Left ventricle myocardium superior (tissue), 1 donor: ENCODE measurements at regions not wholly inside any gene's neighbourhood (a gene's known extent, or its start where the extent isn't known, plus 50 kb on each side); places are given as distances from the start of the nearest gene placed in this dataset.
A peak's percentile ranks its signal among the peaks of the same experiment; 100 is the strongest.
"Not testable (repeated sequence)": the region's sequence is repeated elsewhere in the genome, so short reads cannot be mapped to it uniquely, and the experiment has no call there.

ENCODE experiments used
- ATAC-seq: fragments of 200-7000 bp; cut with Tn5 transposase; one replicate; pipeline ENCODE4 v1.9.1; 2020; ENCODE audit warnings: mild to moderate bottlenecking, moderate library complexity
- DNase-seq: peaks from one replicate; pipeline ENCODE4 v3.0.0-alpha.2; 2020
- intact Hi-C: fragments of 100-400 bp; cut with micrococcal nuclease; formaldehyde crosslinking; loops from one replicate; pipeline ENCODE4 v1.11.0; 2022
- donor health status: DM: no; HTN: yes; CAD: no; lungs with severe emphysema.

DNA sequence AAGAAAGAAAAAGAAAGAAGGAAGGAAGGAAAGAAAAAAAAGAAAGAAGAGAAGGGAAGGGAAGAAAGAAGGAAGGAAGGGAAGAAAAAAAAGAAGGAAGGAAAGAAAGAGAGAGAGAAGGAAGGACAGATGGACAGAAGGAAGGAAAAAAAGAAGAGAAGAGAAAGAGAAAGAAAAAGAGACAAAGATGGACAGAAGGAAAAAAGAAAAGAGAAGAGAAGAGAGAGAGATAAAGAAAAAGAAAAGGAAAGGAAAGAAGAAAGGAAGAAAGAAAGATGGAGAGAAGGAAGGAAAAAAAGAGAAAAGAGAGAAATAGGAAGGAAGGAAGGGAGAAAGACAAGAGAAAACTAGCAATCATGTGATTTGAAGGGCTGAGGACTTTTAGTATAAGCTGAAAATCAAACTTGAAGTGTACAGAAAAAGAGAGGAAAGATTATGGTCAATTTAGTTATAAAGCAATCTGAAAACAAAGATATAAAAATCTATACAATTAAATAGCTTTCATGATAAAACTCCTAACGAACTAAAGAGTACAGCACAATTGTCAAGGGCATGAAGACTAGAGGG lies 115.3 kb downstream of the LTN1 start:
- intact Hi-C loops, result no loop called here
- DNase-seq (no peak), ATAC-seq (no peak)

DNA sequence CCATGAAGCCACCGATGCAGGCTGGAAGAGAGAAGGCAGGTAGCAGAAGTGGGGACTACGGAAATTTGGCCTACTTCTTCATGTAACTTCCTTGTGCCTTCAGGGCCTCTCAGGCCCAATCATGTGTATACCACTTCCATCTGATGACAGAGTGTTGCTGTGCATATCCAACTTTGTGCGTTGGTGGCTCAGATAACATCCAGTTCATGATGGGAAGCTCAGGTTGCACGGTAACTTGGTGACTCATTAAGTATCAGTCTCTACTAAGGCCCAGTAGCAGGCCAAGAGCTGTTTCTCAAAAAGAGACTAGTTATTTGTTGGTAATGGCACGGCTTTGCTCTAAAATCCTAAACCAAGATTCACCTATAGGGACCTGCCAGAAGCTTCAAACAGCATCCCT lies 117.6 kb downstream of the LTN1 start:
- intact Hi-C loops, result no loop called here
- ATAC-seq, result no peak

DNA sequence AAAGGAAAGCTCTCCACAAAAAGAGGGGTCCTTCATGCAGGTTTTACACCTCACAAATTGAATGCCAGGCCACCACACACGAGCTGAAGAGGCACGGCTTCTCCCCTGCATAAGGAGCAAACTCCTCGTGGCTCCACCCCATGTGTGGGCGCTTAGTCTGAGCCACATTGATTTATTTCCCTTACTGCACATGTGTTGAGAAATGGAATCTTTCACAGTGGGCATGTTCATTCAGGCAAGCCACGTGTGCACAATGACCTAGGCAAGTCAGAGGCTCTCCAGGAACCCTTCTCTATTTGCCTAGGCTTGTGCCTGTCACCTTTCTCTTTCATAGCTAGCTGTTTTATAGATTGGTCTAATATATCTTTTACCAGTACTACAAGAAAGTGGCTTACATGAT lies 120.5 kb downstream of the LTN1 start:
- ATAC-seq (no peak), DNase-seq (no peak)
- intact Hi-C loops, result no loop called here

More for the DNA sequence above, 117.6 kb downstream of the LTN1 start:
- DNase-seq, result no peak

DNA sequence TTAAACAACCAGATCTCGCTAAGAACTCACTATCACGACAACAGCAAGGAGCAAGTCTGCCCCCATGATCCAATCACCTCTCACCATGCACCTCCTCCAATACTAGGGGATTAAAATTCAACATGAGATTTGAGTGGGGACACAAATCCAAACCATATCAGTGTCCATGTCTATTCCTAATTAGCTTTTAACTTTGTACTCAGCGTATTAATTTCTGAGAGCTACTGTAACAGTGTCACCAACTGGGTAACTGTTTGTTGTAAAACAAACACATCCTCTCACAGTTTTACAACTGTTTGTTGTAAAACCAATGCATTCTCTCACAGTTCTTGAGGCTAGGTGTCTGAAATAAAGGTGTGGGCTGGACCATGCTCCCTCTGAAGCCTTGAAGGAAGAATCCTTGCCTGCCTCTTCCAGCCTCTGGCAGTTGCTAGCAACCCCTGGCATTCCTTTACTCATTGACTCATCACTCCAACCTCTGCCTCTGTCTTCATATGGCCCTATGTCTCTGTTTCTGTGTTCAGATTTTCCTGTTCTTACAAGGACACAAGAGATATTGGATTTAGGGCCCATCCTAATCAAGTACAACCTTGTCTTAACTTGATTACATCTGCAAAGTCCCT lies 121.2 kb downstream of the LTN1 start:
- intact Hi-C loops, result no loop called here
- ATAC-seq, result no peak
- DNase-seq, result no peak

DNA sequence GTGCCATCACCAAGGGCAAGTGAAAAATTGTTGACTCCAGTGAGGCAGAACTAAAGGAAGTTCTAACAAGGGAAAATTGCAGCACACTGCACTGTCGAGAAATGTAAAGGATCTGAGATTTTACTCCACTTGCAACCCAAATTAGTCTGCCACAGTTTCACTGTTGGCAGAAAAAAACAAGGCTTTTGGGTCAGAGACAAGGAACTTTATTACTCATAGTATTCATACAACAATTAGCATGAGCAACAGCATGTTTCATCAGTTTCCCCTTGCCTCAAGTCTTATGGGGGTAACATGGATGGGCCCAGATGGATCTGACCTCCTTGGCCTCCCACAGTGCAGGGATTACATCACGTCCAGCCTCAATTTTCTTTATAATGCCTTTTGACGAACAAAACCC lies 125.3 kb downstream of the LTN1 start:
- ATAC-seq (no peak), DNase-seq (no peak)

DNA sequence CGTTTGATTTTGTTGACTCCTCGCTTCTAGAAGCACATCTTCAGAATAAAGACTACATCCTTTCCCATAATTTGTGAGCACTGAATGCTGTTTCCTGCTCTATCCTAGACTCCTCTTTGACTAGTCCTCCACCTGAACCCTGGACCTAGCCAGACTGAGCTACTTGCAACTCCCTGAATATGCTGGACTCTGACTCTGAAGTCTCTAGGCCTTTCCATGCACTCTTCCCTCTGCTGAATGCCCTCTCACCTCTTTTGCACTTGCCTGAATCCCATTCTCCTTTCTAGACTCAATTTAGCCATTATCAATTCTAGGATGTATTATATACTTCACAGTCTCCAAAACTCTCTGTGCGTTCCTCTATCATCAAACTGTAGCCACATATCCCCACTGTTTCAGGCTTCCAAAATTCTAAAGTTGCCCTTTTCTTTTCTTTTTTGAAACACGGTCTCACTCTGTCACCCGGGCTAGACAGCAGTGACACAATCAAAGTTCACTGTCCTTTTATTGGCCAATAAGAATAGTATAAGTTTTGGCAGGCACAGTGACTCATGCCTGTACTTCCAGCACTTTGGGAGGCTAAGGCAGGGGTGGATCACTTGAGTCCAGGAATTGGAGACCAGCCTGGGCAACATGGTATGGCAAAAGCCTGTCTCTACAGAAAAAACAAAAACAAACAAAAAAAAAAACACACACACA lies 127.0 kb downstream of the LTN1 start:
- ATAC-seq, result no peak

More for the DNA sequence above, 125.3 kb downstream of the LTN1 start:
- intact Hi-C loops, result no loop called here

DNA sequence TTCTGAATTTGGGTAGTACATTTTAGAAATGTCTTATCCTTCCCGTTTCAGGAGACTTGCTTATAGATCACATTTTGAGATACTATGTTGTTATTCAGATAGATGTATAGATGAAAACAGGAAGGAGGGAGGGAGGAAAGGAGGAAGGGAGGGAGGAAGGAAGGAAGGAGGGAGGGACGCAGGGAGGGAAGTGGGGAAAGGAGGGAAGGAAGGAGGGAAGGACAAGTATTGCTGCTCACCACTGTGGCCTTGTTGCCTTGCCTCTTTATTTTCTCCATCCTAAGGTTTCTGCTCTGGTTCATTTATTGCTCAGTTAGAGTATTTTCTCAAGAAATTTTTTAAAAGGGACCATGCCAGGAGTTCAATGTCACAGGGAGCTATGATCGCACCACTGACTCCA lies 134.3 kb downstream of the LTN1 start:
- intact Hi-C loops, result no loop called here
- DNase-seq (no peak), ATAC-seq (no peak)

More for the DNA sequence above, 127.0 kb downstream of the LTN1 start:
- no peak for DNase-seq
- intact Hi-C loops, result no loop called here

DNA sequence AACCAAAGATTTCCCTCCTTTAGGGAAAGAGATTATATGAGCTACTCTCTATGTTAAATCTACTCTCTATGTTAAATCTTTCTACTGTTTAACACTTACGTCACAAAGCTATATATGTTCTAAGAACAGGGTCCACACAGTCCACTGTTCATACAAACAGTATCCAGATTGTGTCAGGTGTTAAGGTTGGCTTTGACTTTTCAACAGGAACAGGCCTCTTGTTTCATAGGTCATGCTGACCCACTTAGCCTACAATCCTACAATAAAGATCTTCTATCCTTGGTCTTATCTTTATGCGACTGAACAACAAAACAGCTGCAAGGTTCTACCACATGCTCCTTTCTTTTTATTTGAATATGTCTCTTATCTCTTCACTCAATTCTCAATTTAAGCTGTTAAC lies 134.9 kb downstream of the LTN1 start:
- DNase-seq (no peak), ATAC-seq (no peak)
- intact Hi-C loops, result no loop called here

DNA sequence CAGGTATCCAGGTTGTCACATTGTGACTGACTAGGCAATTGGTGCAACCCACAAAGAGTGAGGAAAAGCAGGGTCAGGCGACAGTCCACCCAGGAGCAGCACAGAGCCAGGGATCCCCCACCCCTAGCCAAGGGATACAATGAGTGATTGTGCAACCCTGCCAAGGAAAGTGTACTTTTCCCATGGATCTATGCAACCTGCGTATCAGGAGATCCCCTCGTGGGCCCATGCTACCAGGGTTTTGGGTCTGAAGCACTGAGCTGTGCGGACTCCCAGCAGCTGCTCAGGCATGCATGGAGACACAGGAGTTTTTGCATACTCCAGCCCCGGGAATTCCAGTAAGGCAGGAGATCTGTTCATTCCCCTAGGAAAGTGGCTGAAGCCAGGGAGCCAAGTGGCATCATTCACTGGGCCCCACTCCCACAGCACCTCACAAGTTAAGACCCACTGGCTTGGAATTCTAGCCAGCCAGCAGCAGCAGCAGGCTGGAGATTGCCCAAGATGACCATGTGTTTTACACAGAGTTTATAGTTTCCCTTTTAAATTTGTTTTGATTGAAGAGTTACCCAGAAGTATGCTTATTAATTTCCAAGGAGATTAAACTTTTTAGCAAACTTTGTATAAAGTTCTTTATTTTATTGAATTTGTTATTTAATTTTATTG lies 136.0 kb downstream of the LTN1 start:
- peak; percentile 51 for ATAC-seq
- DNase-seq, result peak; percentile 28

DNA sequence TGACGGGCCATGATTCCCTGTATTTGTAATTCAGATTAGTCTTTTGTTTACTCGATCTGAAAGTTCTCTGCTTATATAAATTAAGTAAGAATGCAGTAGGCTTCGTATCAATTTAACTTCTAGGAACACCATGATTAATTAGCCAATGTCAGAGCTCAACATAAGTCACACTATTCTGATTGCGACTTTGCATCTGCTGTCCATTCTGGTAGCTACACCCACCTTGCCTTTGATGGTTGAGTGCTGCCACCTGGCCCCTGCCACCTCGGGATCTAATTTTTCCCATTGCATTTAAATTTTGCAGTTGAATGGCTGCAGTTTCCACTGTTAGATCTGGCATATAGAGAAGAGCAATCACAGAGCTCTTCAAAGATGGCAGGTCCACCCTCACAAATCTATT lies 140.0 kb downstream of the LTN1 start:
- no peak for DNase-seq
- ATAC-seq, result no peak
- intact Hi-C loops, result no loop called here

More for the DNA sequence above, 136.0 kb downstream of the LTN1 start:
- intact Hi-C loops, result no loop called here

DNA sequence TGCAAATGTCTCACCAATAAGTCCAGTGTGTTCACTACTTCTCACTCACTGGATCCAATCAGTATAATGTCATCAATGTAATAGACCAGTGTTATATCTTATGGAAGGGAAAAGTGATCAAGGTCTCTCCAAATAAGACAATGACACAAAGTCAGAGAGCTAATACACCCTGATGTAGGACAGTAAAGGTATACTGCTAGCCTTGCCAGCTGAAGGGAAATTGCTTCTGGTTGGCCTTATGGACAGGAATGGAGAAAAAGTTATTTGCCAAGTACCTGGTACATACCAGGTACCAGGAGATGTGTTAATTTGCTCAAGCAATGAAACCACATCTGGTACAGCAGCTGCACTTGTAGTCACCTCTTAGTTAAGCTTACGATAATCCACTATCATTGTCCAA lies 141.0 kb downstream of the LTN1 start:
- DNase-seq (no peak), ATAC-seq (no peak)
- intact Hi-C loops, result no loop called here

DNA sequence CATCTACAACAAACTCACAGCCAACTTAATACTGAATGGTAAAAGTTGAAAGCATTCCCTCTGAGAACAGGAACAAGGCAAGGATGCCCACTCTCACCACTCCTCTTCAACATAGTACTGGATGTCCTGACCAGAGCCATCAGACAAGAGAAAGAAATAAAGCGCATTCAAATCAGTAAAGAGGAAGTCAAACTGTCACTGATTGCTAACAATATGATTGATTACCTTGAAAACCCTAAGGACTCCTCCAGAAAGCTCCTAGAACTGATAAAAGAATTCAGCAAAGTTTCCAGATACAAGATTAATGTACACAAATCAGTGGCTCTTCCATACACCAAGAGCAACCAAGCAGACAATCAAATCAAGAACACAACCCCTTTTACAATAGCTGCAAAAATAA lies 153.4 kb downstream of the LTN1 start:
- intact Hi-C loops, DNase-seq, ATAC-seq: not testable (repeated sequence)

DNA sequence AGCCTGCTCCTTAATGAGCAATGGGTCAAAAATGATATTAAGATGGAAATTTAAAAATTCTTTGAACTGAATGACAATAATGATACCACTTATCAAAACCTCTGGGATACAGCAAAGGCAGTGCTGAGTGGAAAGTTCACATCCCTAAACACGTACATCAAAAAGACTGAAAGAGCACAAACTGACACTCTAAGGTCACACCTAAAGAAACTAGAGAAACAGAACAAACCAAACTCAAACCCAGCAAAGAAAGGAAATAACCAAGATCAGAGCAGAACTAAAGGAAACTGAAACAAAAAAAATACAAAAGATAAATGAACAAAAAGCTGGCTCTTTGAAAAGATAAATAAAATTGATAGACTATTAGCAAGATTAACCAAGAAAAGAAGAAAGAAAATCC lies 155.3 kb downstream of the LTN1 start:
- ATAC-seq, DNase-seq, intact Hi-C loops: not testable (repeated sequence)

DNA sequence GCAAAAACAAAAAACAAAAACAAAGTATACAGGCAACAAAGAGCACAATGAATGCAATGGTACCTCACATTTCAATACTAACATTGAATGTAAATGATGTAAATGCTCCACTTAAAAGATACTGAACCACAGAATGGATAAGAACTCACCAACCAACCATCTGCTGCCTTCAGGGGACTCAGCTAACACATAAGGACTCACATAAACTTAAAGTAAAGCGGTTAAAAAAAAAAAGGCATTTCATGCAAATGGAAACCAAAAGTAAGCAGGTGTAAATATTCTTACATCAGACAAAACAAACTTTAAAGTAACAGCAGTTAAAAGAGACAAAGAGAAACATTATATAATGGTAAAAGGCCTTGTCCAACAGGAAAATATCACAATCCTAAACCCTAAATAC lies 156.1 kb downstream of the LTN1 start:
- intact Hi-C loops, DNase-seq, ATAC-seq: not testable (repeated sequence)

DNA sequence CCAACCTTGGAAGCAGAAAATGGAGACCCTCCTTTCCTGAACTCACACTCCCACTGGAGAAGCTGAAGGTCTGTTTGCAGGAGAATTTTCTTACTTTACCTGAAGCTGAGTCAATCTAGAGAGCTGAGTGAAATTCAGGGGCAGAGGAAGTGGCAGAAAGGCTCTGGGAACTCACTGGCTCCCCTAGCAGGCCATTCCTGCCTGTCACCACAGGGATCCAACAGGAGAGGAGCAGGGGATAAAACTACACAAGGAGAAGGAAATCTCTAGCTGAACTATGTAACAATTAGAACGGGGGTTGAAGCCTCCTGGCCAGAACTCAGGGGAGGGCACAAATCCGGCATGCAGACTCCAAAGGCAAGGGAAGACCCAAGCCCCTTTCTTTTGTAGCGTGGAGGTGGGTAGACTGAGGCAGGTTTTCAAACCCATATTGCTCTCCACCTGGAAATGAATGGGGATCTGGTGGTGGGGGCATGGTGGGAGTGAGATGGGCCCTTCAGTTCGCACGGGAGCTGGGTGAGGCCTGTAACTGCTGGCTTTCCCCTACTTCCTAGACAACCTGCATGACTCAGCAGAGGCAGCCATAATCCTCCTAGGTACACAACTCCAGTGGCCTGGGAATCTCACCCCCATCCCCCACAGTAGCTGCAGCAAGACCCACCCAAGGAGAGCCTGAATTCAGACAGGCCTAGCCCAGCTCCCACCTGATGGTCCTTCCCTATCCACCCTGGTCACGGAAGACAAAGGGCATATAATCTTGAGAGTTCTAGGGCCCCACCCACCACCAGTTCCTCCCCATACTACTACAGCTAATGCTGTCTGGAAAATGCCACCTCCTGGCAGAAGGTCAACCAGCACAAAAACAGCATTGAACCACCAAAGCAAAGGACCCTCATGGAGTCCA lies 158.1 kb downstream of the LTN1 start:
- intact Hi-C loops, result no loop called here
- ATAC-seq (no peak), DNase-seq (no peak)

DNA sequence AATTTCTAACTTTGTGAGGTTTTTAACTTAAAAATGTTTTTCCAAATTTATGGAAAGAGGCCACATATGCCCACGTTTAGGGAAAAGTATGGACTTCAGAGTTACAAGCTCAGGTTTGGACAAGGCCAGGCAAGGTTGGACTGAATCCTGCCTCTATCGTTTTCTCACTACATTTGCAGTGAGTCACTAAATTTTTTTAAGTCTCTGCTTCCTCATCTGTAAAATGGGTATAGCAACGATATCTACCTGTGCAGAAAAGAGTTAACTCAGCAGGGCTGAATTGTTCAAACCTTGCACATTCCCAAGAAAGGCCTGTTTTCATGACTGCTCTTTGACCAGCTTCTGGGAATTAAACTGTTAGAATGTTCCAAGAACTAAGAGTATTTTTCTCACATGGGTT lies 159.1 kb downstream of the LTN1 start:
- DNase-seq (no peak), ATAC-seq (no peak)
- intact Hi-C loops, result no loop called here

DNA sequence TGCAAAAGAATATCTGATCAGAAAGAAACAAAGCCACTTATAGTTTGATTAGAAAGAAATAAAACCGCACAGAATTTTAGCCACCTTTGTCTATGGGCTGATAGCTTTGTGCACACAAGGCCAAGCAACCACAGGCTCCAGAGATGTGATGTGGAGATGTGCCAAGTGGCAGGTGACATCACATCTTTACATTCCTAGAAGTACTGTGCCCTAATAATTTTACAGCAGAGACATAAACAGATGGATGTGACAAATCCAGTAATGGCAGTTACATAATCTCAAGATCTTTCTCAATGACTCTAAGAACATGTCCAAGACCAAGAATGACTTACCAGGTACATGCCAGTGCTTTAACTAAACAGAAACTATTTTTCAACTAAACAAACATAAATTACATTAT lies 159.5 kb downstream of the LTN1 start:
- DNase-seq, result no peak
- intact Hi-C loops, result no loop called here
- no peak for ATAC-seq

DNA sequence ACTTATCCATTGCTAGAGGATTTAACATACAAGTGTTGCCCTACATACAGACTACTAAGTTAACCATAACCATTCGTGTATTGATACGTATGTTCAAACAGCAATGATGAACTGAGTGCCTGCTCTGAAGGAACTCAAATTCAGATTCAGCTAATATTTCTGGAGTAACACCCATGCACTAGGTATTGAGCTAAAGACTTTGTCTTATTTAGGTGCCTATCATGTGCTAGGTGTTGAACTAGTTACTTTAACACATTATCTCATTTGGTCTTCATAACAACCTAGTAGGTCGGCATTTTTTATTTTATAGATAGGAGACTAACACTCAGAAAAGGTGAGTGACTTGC lies 160.0 kb downstream of the LTN1 start:
- no peak for ATAC-seq
- intact Hi-C loops, result no loop called here

DNA sequence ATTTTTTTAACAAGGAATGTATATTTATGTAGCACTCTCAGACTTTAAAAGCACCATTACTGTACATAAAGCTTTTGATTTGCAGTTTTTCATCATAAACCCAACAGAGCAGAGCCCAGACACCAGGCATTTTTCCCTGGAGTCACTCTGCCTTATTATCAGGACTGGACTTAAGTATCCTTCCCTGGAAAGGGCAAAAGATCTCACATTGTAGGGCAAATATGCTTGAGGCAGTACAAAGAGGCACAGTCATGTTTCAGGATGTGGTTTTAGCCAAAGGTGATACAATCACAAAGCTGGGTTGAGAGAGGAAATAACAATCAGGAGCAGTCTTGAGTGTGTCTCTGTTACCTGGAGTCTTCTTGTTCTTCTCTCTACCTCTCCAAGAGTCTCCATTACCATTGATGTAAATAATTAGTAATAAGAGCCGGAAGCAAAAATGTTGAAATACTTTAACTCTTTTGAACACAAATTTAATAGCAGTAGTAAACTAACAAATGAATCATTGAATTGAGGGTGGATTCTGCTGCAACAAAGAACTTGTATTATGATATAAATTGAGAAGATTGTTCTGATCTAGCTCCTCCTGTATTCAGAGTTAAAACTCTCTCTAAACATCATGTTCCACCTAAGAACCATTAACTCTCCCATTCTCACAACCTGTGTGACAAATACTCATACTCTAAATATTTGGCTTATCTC lies 160.5 kb downstream of the LTN1 start:
- intact Hi-C loops, result no loop called here
- no peak for ATAC-seq

More for the DNA sequence above, 160.0 kb downstream of the LTN1 start:
- DNase-seq, result no peak

More for the DNA sequence above, 160.5 kb downstream of the LTN1 start:
- DNase-seq, result no peak
